T-helper 1 cell treated with Interleukin-12 subunit alpha and Interleukin-12 subunit beta and Interleukin-4 antibody, amounts not matched to agents 30 μg/mL and 1 μg/mL, for 36 hours (primary cell): ENCODE measurements at regions not wholly inside any gene's neighbourhood (a gene's known extent, or its start where the extent isn't known, plus 50 kb on each side); places are given as distances from the start of the nearest gene placed in this dataset.

Experiments
- H3K27ac Mint-ChIP-seq: one replicate; pipeline ENCODE4 v1.8.0; 2021; ENCODE audit warnings: mild to moderate bottlenecking, mixed read lengths
- H3K27me3 Mint-ChIP-seq: one replicate; pipeline ENCODE4 v1.8.0; 2021; ENCODE audit warnings: low read depth, mixed read lengths
- H3K36me3 Mint-ChIP-seq: one replicate; pipeline ENCODE4 v1.8.0; 2021; ENCODE audit warnings: low read depth, mixed read lengths
- H3K4me1 Mint-ChIP-seq: one replicate; pipeline ENCODE4 v1.8.0; 2021; ENCODE audit warnings: low read depth, mixed read lengths
- H3K4me3 Mint-ChIP-seq: one replicate; pipeline ENCODE4 v1.8.0; 2021; ENCODE audit warnings: mild to moderate bottlenecking, moderate library complexity, mixed read lengths
- H3K9me3 Mint-ChIP-seq: one replicate; pipeline ENCODE4 v1.8.0; 2021; ENCODE audit warnings: mixed read lengths

- Mint-ChIP-seq H3K27ac (no peak overlapping the region), H3K4me1 (no peaks in the 10 kb centered on the region), H3K36me3 (no peaks in the 10 kb centered on the region), H3K27me3 (no peaks in the 10 kb centered on the region), H3K4me3 (no peak overlapping the region), H3K9me3 (no peaks in the 10 kb centered on the region)
These were observed 91.3 kb upstream of the FAM171A1 start for GRCh38 chr10:15462253-15462897.

GRCh38 chr10:15461353-15462108 is 90.4 kb upstream of the FAM171A1 start:
- Mint-ChIP-seq H3K27me3 (peaks cover 5% of the 10 kb centered on the region), H3K4me3 (no peak overlapping the region), H3K9me3 (no peaks in the 10 kb centered on the region), H3K4me1 (no peaks in the 10 kb centered on the region), H3K27ac (no peak overlapping the region), H3K36me3 (no peaks in the 10 kb centered on the region)

- Mint-ChIP-seq H3K36me3 (no peaks in the 10 kb centered on the region), H3K27me3 (peaks cover 7% of the 10 kb centered on the region), H3K4me3 (no peak overlapping the region), H3K27ac (no peak overlapping the region), H3K4me1 (no peaks in the 10 kb centered on the region), H3K9me3 (no peaks in the 10 kb centered on the region)
These were observed 89.6 kb upstream of the FAM171A1 start for GRCh38 chr10:15460661-15461060.

GRCh38 chr10:15459218-15459617 is 88.1 kb upstream of the FAM171A1 start:
- Mint-ChIP-seq H3K4me1 (no peaks in the 10 kb centered on the region), H3K4me3 (no peak overlapping the region), H3K36me3 (no peaks in the 10 kb centered on the region), H3K27me3 (peaks cover 15% of the 10 kb centered on the region), H3K9me3 (no peaks in the 10 kb centered on the region), H3K27ac (no peak overlapping the region)

- H3K36me3 Mint-ChIP-seq = no peaks in the 10 kb centered on the region
- H3K9me3 Mint-ChIP-seq = no peaks in the 10 kb centered on the region
- peaks cover 18% of the 10 kb centered on the region for H3K27me3 Mint-ChIP-seq
- no peak overlapping the region for H3K27ac Mint-ChIP-seq
- H3K4me3 Mint-ChIP-seq = no peak overlapping the region
- H3K4me1 Mint-ChIP-seq = no peaks in the 10 kb centered on the region
These were observed 86.3 kb upstream of the FAM171A1 start for GRCh38 chr10:15457382-15457781.

GRCh38 chr10:15455456-15455855 is 84.4 kb upstream of the FAM171A1 start:
- Mint-ChIP-seq H3K27ac (no peak overlapping the region), H3K36me3 (no peaks in the 10 kb centered on the region), H3K27me3 (peaks cover 32% of the 10 kb centered on the region), H3K9me3 (no peaks in the 10 kb centered on the region), H3K4me1 (no peaks in the 10 kb centered on the region), H3K4me3 (no peak overlapping the region)

- no peaks in the 10 kb centered on the region for H3K9me3 Mint-ChIP-seq
- H3K27ac Mint-ChIP-seq = no peak overlapping the region
- no peaks in the 10 kb centered on the region for H3K4me1 Mint-ChIP-seq
- peaks cover 32% of the 10 kb centered on the region for H3K27me3 Mint-ChIP-seq
- H3K36me3 Mint-ChIP-seq = no peaks in the 10 kb centered on the region
- H3K4me3 Mint-ChIP-seq = no peak overlapping the region
These were observed 82.8 kb upstream of the FAM171A1 start for GRCh38 chr10:15453926-15454325.

GRCh38 chr10:15453457-15453856 is 82.4 kb upstream of the FAM171A1 start:
- no peaks in the 10 kb centered on the region for H3K36me3 Mint-ChIP-seq
- no peaks in the 10 kb centered on the region for H3K4me1 Mint-ChIP-seq
- peaks cover 32% of the 10 kb centered on the region for H3K27me3 Mint-ChIP-seq
- no peaks in the 10 kb centered on the region for H3K9me3 Mint-ChIP-seq
- H3K4me3 Mint-ChIP-seq = no peak overlapping the region
- H3K27ac Mint-ChIP-seq = no peak overlapping the region

- no peak overlapping the region for H3K27ac Mint-ChIP-seq
- no peaks in the 10 kb centered on the region for H3K4me1 Mint-ChIP-seq
- H3K36me3 Mint-ChIP-seq = no peaks in the 10 kb centered on the region
- H3K27me3 Mint-ChIP-seq = peaks cover 32% of the 10 kb centered on the region
- H3K9me3 Mint-ChIP-seq = no peaks in the 10 kb centered on the region
- H3K4me3 Mint-ChIP-seq = no peak overlapping the region
These were observed 81.5 kb upstream of the FAM171A1 start for GRCh38 chr10:15452545-15452944.

GRCh38 chr10:15451137-15452094 is 80.3 kb upstream of the FAM171A1 start:
- no peaks in the 10 kb centered on the region for H3K4me1 Mint-ChIP-seq
- no peak overlapping the region for H3K4me3 Mint-ChIP-seq
- H3K36me3 Mint-ChIP-seq = no peaks in the 10 kb centered on the region
- H3K27ac Mint-ChIP-seq = no peak overlapping the region
- H3K27me3 Mint-ChIP-seq = peaks cover 27% of the 10 kb centered on the region
- H3K9me3 Mint-ChIP-seq = no peaks in the 10 kb centered on the region

GRCh38 chr10:15448598-15448997 is 77.5 kb upstream of the FAM171A1 start:
- no peaks in the 10 kb centered on the region for H3K36me3 Mint-ChIP-seq
- H3K9me3 Mint-ChIP-seq = no peaks in the 10 kb centered on the region
- H3K4me1 Mint-ChIP-seq = no peaks in the 10 kb centered on the region
- H3K27me3 Mint-ChIP-seq = peaks cover 17% of the 10 kb centered on the region
- H3K4me3 Mint-ChIP-seq = no peak overlapping the region
- no peak overlapping the region for H3K27ac Mint-ChIP-seq

- peaks cover 3% of the 10 kb centered on the region for H3K27me3 Mint-ChIP-seq
- no peak overlapping the region for H3K27ac Mint-ChIP-seq
- no peaks in the 10 kb centered on the region for H3K4me1 Mint-ChIP-seq
These were observed 73.9 kb upstream of the FAM171A1 start for GRCh38 chr10:15445006-15445390.

GRCh38 chr10:15444105-15445005 is 73.3 kb upstream of the FAM171A1 start:
- Mint-ChIP-seq H3K36me3 (no peaks in the 10 kb centered on the region), H3K9me3 (no peaks in the 10 kb centered on the region), H3K27me3 (peaks cover 9% of the 10 kb centered on the region), H3K4me3 (no peak overlapping the region), H3K27ac (no peak overlapping the region), H3K4me1 (peaks cover 3% of the 10 kb centered on the region)

More at GRCh38 chr10:15445006-15445390, 73.9 kb upstream of the FAM171A1 start:
- Mint-ChIP-seq H3K36me3 (no peaks in the 10 kb centered on the region), H3K4me3 (no peak overlapping the region), H3K9me3 (no peaks in the 10 kb centered on the region)

GRCh38 chr10:15442056-15442455 is 71.0 kb upstream of the FAM171A1 start:
- no peaks in the 10 kb centered on the region for H3K36me3 Mint-ChIP-seq
- no peaks in the 10 kb centered on the region for H3K9me3 Mint-ChIP-seq
- H3K27ac Mint-ChIP-seq = no peak overlapping the region
- H3K4me1 Mint-ChIP-seq = peaks cover 3% of the 10 kb centered on the region
- no peak overlapping the region for H3K4me3 Mint-ChIP-seq
- H3K27me3 Mint-ChIP-seq = peaks cover 16% of the 10 kb centered on the region
